Ectodermal cell (in vitro differentiated cells): ENCODE measurements at regions not wholly inside any gene's neighbourhood (a gene's known extent, or its start where the extent isn't known, plus 50 kb on each side); places are given as distances from the start of the nearest gene placed in this dataset.
"Not testable (repeated sequence)": the region's sequence is repeated elsewhere in the genome, so short reads cannot be mapped to it uniquely, and the experiment has no call there.

Experiments
- H3K27ac ChIP-seq: 2 replicates; pipeline ENCODE4 v1.7.0; 2013; ENCODE audit warnings: mild to moderate bottlenecking, low read depth, low read length; ENCODE audit not compliant: insufficient read depth, poor library complexity, severe bottlenecking
- H3K27me3 ChIP-seq: 2 replicates; pipeline ENCODE4 v1.7.0; 2013; ENCODE audit warnings: mild to moderate bottlenecking, low read length; ENCODE audit not compliant: insufficient read depth, control insufficient read depth, poor library complexity, severe bottlenecking
- H3K36me3 ChIP-seq: one replicate; pipeline ENCODE4 v1.7.0; 2013; ENCODE audit warnings: low read length; ENCODE audit not compliant: control insufficient read depth, insufficient read depth
- H3K4me1 ChIP-seq: one replicate; pipeline ENCODE4 v1.7.0; 2013; ENCODE audit warnings: low read length; ENCODE audit not compliant: control insufficient read depth, insufficient read depth
- H3K4me3 ChIP-seq: 2 replicates; pipeline ENCODE4 v1.7.0; 2013; ENCODE audit warnings: low read depth, low read length, control low read depth; ENCODE audit not compliant: insufficient read depth
- H3K9me3 ChIP-seq: 2 replicates; pipeline ENCODE4 v1.7.0; 2013; ENCODE audit warnings: mild to moderate bottlenecking, low read length, moderate library complexity; ENCODE audit not compliant: control insufficient read depth
- WGBS, 2 experiments: methylation state at CpG; one replicate each; pipeline ENCODE4 v1.1.7; 2013; ENCODE audit warnings: missing lambda C conversion rate in 2 of 2; 5-methylcytosine and 5-hydroxymethylcytosine counted together

DNA sequence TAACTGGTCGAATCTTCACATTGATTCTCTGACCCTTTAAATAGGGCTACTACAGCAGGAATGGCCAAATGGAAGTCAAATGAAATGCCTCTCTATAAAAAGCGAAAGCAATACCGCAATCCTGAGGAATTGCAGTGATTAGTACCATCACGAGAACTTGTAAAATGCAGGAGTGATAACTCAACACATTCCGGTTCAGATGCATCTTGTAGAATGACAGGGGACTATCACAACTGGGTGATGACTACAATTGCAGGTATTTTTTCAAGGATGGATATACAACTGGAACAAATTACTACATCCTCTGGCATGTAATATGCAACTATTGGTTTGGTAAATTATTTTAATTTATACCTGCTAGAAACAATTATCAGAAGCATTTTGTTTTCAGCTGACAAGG lies 140.4 kb downstream of the PCDH20 start:
- WGBS, 2 experiments, result 93 to 95% methylated on average over 5 of the region's 5 CpGs
- Histone ChIP-seq H3K9me3 (peaks cover 4% of the 10 kb centered on the region), H3K4me3 (no peak overlapping the region), H3K4me1 (no peaks in the 10 kb centered on the region), H3K36me3 (no peaks in the 10 kb centered on the region), H3K27me3 (no peaks in the 10 kb centered on the region), H3K27ac (no peak overlapping the region)

DNA sequence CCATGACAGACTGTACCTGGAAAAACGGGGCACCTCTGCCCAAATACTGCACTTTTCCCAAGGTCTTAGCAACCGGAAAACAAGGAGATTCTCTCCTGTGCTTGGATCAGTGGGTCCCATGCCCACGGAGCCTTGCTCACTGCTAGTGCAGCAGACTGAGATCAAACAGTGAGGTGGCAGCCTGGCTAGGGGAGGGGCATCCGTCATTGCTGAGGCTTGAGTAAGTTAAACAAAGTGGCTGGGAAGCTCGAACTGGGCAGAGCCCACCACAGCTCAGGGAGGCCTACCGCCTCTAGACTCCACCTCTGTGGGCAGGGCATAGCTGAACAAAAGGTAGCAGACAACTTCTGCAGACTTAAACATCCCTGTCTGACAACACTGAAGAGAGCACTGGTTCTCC lies 148.8 kb downstream of the PCDH20 start:
- not testable (repeated sequence) for H3K27ac ChIP-seq, H3K36me3 ChIP-seq, H3K4me3 ChIP-seq, H3K4me1 ChIP-seq, H3K9me3 ChIP-seq, H3K27me3 ChIP-seq
- WGBS, 2 experiments, result 91 to 93% methylated on average over 6 of the region's 6 CpGs

DNA sequence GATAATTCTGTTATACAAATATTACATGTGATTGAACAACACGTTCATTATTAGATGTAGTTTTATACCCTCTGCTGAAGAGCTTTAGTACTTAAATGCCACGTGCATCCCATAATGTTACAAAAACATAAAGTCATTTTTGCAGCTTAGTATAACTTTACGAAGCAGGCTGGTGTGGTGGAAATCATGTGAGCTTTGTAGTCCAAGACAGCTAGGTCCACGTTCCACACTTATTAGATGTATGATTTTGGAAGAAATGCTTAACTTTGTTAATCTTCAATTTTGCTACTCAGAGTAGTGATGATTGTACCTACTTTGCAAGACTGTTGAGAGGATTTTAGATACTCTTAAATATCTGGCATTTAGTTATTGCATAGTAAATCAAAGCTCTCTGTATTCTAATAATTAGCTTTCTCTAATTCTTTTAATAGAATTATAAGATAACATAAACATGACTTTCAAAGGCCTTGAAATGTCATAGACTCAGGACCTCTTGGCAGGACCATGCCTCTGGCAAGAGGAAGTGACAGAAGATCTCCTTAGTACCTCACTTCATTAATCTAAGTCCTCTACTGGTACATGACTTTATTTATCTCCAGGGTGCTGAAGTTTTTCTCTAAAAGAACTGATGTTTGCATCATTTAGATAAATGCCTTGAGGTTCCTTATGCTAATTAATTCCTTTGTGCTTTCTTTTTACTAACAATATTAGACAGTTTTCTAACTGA lies 153.7 kb downstream of the PCDH20 start:
- H3K27ac ChIP-seq, result no peak overlapping the region
- no peaks in the 10 kb centered on the region for H3K4me1 ChIP-seq
- no peaks in the 10 kb centered on the region for H3K9me3 ChIP-seq
- no peaks in the 10 kb centered on the region for H3K36me3 ChIP-seq
- WGBS, 2 experiments, result 93 to 95% methylated on average over 4 of the region's 4 CpGs
- H3K27me3 ChIP-seq, result no peaks in the 10 kb centered on the region
- no peak overlapping the region for H3K4me3 ChIP-seq

DNA sequence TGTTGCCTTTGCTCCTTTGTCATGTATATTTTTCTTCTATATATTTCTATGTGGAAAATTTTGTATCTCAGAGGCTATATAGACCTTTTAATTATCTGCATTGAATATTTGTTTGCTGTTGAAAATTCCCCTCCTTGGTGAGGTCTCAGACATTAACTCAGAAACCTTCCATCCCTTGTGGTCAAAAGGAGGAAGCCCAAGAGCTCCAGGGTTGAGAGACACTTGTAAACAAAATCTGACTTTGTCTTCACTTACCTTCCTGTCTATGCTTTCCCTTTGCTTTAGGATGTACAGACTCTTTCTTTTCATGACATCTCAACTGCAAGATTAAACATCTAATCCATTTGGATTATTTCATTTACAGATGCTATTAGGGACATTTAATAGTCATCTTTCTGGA lies 157.5 kb downstream of the PCDH20 start:
- no peak overlapping the region for H3K27ac ChIP-seq
- no peaks in the 10 kb centered on the region for H3K9me3 ChIP-seq
- no peak overlapping the region for H3K4me3 ChIP-seq
- H3K4me1 ChIP-seq, result no peaks in the 10 kb centered on the region
- no peaks in the 10 kb centered on the region for H3K36me3 ChIP-seq
- no peaks in the 10 kb centered on the region for H3K27me3 ChIP-seq

DNA sequence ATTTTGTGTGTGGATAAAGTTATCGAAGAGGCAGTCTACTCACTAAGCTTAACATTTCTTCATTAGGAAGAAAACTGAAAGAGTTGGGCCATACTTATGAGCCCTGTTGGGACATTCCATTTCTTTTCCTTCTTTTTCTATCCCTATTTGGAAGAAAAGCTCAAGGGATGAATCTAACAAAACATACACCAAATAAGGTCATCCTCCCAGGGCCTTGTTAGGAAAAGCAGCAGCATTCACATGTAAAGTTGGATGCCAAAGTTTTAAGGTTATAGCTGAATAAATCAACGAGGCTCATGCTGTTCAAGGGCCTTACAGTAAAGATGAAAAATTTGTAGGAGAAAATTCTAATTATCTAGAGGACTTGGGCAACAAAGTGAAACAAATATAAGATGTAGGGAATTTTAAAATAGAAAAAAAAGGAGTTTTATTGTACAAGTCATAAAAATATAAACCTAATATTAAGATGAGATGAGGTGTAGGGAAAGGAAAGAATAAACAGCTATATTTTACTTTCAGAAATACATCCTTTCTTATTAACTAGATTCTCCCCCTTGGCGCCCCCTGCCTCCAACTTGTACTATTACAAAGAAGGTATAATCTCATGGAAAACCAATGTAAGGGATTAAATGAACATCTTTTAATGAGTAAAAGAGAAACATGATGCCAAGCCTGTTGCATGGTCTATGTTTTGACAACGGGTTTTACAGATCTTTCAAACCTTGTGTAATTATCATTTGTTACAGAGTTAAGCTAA lies 160.4 kb downstream of the PCDH20 start:
- Histone ChIP-seq H3K4me3 (no peak overlapping the region), H3K9me3 (no peaks in the 10 kb centered on the region), H3K4me1 (no peaks in the 10 kb centered on the region), H3K36me3 (no peaks in the 10 kb centered on the region), H3K27ac (no peak overlapping the region), H3K27me3 (no peaks in the 10 kb centered on the region)
- 42 to 64% methylated on average over 2 to 3 of the region's 4 CpGs for WGBS, 2 experiments

DNA sequence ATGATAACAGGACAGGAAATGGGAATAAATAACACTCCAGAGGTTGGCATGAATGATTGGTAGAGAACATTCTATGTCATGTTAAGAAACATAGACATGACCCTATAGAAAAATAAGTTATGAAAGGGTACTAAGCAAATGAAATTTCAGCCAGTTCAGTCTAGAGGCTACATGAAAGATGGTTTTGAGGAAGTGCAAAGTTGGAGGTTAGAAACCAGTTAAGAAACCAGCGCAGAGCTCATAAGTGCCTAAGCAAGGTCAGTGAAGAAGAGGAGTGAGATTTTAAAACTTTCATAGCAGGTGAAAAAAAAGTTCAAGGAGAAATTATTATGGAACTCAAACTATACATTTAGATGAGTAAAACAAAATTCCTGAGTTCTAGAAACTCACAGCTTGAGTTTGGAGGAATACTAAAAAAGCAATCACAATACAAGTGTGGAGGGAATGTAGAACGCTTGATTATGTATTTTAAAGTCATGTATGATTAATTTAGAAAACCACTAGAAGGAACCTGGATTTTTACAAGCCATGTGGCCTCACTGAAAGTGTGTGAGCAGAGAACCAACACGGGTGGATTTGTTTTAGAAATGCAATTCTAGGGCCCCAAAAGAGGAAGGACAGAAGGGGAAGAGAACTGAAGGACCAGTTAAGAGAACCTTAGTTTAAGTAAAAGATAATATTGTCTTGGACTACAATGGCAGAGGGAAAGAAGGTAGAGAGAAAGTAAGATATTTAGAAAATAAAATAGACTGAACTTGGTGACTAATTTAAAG lies 162.4 kb downstream of the PCDH20 start:
- Histone ChIP-seq H3K36me3 (no peaks in the 10 kb centered on the region), H3K4me1 (no peaks in the 10 kb centered on the region), H3K9me3 (no peaks in the 10 kb centered on the region), H3K27ac (no peak overlapping the region), H3K27me3 (no peaks in the 10 kb centered on the region), H3K4me3 (no peak overlapping the region)
- 82 to 89% methylated on average over 3 of the region's 3 CpGs for WGBS, 2 experiments

DNA sequence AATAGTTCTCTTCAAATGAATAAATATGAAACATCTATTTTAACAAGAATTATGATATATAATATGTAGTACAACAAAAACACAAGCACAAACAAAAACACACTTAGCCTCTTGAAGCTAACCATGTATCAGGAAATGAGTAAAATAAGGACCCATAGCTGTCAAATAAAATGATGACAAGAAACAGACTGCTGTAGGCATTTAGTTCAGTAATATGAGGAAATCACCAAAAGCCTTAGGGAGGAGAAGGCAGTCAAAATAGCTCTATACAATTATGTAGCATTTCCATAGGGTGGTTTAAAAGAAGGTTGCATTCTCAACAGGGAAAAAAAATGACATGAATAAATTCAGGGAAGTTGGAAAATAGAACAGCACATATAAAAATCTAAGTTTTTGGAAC lies 163.4 kb downstream of the PCDH20 start:
- Histone ChIP-seq H3K36me3 (no peaks in the 10 kb centered on the region), H3K27ac (no peak overlapping the region), H3K4me1 (no peaks in the 10 kb centered on the region), H3K4me3 (no peak overlapping the region), H3K9me3 (no peaks in the 10 kb centered on the region), H3K27me3 (no peaks in the 10 kb centered on the region)

DNA sequence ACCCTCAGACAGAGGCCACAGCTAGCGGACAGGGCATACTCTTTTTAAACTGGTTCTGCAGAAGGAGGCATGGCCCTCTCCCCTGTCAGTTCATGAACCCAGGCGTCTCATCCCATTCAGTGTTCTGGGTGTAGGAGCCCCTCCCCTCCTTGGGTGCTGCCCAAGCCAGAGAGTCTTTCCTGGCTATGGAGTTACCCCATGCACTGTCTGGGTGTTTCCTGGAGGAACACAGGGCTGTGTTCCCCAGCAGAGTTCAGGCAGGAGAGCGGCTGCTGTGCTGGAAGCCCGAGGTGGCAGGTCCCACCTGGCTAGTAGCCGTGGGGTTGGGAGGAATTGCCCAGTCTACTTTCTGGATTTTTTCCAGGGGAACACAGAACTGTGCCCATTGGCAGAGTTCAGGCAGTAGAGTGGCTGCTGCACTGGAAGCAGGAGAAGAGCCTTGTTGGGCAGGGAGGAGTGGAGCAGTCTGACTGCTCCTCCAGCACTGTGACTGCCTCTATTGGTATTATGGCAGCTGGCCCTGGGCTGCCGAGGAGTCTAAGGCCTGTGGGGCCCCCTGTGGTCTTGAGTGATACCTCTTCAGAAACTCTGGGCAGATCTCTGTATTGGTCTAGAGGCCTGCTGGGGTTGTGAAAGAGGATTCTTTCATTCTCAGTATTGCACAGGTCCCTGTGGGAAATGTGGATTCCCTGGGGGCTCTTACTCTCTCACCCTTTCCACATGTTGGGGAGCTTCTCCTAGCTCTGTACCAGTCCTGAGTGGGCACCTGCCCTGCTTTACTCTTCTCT lies 168.3 kb downstream of the PCDH20 start:
- Histone ChIP-seq H3K36me3 (no peaks in the 10 kb centered on the region), H3K9me3 (no peaks in the 10 kb centered on the region), H3K27me3 (no peaks in the 10 kb centered on the region), H3K4me1 (no peaks in the 10 kb centered on the region), H3K27ac (no peak overlapping the region), H3K4me3 (no peak overlapping the region)
- WGBS, 2 experiments, result 88% methylated on average over 6 of the region's 6 CpGs

DNA sequence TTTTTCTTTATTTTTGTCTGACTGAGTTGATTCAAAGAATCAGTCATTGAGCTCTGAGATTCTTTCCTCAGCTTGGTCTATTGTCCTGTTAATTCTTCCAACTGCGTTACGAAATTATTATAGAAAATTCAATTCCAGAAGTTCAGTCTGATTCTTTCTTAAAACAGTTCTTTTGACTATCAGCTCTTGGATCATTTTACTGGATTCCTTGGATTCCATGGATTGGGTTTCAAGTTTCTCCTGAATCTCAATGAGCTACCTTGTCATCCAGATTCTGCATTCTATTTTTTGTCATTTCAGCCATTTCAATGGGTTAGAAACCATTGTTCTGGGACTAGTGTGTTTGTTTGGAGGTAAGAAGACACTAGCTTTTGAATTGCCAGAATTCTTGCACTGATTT lies 169.3 kb downstream of the PCDH20 start:
- no peaks in the 10 kb centered on the region for H3K9me3 ChIP-seq
- H3K4me1 ChIP-seq, result no peaks in the 10 kb centered on the region
- 93 to 100% methylated on average over 2 of the region's 2 CpGs for WGBS, 2 experiments
- H3K27ac ChIP-seq, result no peak overlapping the region
- H3K36me3 ChIP-seq, result no peaks in the 10 kb centered on the region
- no peaks in the 10 kb centered on the region for H3K27me3 ChIP-seq
- no peak overlapping the region for H3K4me3 ChIP-seq

DNA sequence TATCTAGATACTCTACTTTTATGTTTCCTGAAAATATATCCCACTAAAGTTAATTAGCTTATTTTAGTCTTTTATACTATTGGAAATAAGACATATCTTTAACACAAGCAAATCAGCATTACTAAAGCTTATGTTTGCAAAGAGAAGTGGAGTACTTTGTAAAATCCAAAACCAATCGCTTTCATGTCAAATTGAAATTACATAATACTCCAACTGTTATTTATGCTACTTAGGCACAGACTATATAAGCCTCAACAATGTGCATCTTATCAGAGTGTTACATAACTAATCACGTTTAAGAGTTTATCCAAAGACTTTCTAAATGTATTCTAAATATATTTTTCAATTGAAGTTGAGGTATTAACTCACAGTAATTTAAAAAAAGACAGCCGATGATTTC lies 200.0 kb downstream of the PCDH20 start:
- Histone ChIP-seq H3K4me3 (no peak overlapping the region), H3K36me3 (no peaks in the 10 kb centered on the region), H3K27ac (no peak overlapping the region), H3K27me3 (no peaks in the 10 kb centered on the region), H3K9me3 (no peaks in the 10 kb centered on the region), H3K4me1 (no peaks in the 10 kb centered on the region)
- 89 to 100% methylated on average over 1 of the region's 3 CpGs for WGBS, 2 experiments
